Dermis microvascular lymphatic vessel endothelial cell (primary cell): ENCODE measurements at regions not wholly inside any gene's neighbourhood (a gene's known extent, or its start where the extent isn't known, plus 50 kb on each side); places are given as distances from the start of the nearest gene placed in this dataset.

Experiments used
- DNase-seq, 2 donors: peaks; one replicate each; pipeline versions ENCODE4 v3.0.0 to v3.0.0-alpha.2; 2010; ENCODE audit warnings: low read depth in 2 of 2

DNA sequence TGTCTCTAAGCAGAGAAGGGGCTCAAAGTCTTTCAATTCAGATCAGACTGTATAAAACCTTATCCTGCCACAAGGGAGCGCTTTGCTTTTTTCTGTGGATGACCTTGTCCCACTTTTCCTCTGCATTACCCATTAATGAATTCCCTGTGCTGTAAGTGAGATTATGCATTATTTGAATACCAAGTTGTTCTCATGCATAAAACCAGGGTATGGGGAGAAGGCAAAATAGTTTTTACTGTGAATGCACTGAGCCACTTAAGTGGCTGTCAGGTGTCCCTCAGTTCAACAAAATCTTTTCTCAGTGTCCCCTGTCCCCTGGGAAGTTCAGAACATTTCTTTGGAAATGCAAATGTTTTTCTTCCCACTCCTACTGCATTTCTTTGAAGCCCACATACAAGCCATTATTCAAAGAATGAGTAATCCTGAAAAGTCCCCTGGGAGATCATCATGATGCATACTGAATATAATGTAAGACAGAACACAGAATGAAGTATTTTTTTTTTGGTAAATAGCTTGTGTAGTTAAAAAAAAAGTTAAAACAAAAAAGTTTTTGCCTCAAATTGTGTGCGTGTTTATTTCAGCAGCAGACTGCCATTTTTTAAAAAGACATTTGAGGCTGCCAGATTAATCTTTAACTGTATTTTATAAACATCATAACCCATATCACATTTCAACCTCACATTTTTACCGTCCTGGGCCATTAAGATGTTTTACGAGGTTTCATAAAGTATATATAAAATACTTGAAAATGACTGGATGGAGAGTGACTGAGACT is 506.7 kb upstream of the PCDH9 start:
- no peak for DNase-seq

DNA sequence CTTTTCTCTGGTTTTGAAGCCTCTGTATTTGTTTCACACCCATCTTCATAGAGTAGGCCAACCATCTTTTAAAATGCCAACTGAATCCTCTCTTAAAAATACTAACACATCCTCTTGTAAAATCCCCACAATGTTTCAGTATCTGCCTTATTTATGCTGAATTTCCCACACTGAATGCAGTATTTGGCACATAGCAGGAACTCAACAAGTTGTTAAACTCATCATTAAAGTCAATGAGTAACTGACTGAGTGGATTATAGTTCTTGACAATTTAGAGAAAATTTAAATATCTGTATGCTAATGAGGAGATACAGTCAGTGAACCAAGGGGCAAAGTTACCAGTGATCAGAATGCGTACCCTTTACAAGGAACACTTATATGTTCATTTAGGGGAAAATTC is 505.5 kb upstream of the PCDH9 start:
- DNase-seq, result no peak

DNA sequence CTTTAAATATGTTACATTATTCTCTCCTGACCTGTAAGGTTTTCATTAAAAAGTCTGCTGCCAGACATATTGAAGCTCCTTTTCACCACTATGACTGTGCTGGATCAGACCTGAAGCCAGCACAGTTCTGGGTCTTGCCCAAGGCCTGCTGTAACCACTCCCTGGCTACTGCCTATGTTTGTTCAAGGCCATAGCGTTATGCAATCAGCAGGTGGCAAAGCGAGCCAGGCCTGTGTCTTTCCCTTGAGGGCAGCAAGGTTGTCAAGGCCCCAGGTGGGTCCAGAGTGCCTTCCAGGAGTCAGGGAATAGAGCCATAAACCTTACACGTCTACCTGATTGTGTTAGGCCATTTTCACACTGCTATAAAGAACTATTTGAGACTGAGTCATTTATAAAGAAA is 496.8 kb upstream of the PCDH9 start:
- no peak for DNase-seq

DNA sequence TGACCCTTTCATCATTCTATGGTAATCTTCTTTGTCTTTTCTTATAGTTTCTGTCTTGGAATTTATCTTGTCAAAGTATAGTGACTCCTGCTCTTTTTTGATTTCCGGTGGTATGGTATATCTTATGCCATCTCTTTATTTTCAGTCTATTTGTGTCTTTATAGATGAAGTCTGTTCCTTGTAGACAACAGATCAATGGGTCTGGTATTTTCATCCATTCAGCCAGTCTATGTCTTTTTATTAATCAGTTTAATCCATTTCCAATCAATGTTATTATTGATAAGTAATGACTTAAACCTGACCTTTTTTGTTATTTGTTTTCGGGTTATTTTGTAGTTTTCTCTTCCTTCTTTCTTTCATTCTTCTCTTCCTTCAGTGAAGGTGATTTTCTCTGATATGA is 495.9 kb upstream of the PCDH9 start:
- DNase-seq, result no peak

DNA sequence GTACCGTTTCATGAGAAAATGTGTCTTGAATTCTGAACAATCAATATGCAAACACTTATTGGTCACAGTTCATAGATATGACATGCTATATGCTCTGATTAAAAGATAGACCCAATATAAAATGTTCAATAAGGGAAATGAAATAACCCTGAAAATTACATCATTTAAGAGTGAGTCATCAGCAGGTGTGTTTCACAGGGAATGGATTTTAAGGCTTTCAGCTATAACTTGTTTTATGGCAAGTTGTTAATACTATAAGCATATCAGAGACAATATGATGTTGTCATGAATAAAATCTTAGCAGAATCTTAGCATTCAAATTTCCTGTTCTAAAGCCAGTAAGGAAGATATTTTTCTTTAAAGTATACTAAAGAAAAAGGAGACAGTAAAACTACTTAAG is 483.4 kb upstream of the PCDH9 start:
- no peak for DNase-seq

DNA sequence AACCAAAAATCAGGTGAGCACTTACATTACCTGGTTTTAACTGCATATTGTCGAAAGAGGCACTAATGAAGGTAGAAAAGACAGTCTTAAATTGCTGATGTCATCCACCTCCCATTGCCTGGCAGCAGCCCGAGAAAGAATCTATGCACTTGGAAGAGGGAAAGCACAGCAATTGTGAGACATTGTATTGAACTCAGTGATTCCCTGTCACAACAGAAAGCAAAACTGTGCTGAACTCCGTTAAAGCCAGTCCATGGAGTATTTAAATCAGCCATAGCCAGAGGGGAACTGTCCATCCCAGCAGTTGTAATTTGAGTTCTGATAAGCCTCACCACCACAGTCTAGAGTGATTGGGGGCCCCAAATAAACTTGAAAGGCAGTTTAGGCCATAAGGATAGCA is 466.6 kb upstream of the PCDH9 start:
- no peak for DNase-seq

DNA sequence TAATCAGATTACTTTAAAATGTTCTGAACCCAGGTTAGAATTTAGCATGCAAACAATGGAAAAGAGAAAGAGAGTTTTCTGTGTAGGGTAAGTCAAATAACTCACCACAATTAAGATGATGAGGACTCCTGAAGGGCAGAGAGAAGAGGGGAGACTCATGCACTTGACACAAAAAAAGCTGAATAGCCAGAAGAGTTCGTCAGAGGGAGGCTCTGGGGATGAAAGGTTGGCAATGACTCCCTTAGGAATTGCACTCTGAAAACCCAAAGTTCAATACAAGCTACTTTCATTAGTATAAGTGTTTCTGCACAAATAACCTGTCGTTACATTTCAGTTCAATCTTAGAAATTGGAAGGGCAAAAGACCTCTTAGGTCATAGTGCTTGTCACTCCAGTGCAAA is 434.4 kb upstream of the PCDH9 start:
- DNase-seq, result no peak

DNA sequence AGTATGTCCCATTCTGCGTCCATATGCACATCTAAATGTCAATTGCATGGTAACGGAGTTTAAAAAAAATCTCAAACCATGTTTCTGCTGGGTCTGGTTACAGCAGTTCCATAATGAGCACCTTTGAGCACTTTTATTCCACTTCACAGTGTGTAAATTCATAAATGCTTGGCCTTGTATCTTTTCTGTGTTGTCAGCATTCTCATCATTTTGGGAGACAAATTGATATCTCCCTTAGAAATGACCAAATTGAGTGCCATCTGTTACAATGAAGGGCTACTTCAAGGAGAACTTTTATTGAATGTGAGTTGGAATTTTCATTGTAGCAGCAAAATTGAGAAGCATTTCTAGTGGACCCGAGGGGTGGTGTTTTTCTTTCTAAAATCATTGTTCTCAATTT is 432.9 kb upstream of the PCDH9 start:
- DNase-seq, result no peak

DNA sequence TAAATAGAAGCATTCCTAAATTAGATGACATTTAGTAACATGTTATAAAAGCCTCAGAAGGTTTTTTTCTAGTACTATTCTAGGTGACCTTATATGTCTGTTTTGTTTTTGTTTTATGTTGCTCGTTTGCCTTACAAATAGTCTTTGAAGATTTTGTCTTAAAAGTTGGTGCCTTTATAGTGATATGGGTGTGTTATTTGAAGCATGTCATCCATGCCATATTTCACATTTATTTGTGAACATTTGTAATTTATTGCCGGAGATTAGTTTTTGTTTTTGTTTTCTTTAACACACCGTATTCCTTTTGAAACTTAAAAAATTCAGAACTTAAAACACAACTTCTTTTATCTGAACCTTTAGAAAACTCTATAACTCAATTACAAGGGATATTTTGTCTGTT is 422.8 kb upstream of the PCDH9 start:
- DNase-seq, result no peak

DNA sequence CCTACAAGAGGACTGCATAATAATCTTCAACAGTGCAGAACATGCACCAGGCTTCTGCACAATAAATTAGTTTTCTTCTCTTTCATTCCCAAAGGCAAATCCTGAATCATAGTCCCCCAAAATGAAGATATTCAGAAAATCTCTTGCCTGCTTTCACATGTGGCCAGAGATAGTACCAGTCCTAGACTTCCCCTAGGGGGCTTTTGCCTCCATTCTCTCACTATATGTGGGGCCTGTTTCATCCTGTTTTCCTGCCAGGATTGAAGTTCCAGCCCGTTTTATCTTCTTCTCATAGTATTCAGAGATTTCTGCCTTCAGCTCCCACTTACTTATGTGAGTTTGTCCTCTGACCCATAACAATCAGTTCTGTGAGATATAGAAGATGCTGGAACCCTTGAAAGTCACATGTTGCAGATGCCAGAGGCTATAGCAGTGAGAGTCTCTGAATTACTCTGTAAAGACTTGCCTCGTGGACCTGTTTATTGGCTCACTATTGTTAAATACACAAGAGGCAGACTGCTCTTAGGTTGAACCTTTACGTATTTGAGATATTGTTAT is 421.9 kb upstream of the PCDH9 start:
- no peak for DNase-seq

DNA sequence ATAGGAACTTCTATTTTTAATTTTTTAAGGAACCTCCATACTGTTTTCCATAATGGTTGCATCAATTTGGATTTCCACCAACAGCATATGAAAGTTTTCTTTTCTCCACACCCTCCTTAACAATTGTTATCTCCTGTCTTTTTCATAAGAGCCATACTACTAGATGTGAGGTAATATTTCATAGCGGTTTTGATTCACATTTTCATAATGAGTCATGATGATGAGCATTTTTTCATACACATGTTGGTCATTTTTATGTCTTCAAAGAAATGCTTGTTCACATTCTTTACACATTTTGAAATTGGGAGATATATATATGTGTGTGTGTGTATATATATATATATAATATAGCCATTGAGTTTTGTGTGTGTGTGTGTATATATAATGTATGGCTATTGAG is 420.3 kb upstream of the PCDH9 start:
- DNase-seq, result no peak

DNA sequence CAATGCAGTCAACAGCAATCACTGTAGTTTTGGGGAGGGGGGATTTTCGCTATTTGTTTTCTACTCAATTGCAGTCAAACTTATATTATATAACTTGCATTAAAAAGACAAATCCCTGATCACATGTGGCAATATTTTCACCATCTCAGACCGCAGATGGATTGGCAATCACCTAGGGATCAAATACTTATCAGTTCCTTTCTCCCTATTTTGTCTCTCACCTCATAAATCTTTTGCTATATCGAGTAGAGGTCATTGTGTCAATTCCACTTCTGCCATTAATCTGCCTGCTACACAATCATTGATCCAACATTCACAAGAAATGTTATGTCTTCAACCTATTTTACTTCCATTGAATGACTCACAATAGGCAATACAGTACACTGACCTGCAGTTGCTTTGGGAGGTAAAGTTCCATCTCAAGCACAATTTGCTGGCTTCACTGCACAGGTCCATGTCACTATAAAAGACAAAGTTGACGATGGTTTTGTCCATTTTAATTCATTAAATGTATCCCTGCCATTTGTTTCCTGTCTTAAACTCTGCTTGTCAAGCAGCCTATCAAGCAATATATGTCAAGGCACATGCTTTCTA is 415.8 kb upstream of the PCDH9 start:
- no peak for DNase-seq

DNA sequence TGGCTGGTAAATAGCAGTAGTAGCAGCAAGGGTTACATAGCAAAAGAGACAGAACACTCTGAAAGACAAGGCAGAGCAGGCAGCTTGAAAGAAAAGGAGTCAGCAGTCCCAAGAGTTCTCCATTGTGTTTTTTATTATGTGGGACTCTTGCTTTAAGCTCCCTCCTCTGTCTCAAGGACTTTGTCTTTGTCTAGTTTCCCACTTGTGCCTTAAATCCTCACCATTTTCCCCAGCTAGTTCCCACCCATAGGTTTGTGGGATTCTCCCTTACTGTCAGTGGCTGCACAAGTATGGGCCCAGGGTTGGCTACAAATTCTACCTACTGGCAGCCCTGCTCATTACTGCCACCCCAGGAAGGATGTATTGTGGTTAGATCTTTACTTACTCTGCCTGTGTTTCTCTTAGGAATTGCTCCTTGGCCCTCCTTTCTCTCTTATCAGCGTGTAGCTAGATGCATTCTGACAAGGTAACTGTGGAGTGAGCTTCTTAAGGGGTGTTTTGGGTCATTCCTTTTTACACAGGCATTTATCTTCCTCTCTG is 413.4 kb upstream of the PCDH9 start:
- no peak for DNase-seq

DNA sequence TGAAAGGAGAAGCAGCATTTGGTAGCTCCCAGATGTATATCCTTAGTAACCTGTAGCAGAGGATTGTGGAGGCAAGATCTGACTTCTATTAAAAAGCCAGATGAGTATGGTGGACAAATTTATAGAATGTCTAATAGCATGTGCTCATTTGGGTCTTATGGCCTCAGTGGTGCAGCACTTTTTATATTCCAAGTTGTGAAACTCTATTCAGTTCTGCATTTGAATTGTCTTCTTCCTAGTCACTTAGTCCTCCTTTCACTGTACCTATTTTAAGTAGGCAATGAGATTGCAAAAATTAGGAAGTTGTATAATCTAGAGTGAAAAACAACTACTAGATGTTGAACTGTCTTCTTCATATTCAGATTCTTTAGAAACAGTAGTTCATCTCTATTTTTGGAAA is 412.5 kb upstream of the PCDH9 start:
- DNase-seq, result no peak

DNA sequence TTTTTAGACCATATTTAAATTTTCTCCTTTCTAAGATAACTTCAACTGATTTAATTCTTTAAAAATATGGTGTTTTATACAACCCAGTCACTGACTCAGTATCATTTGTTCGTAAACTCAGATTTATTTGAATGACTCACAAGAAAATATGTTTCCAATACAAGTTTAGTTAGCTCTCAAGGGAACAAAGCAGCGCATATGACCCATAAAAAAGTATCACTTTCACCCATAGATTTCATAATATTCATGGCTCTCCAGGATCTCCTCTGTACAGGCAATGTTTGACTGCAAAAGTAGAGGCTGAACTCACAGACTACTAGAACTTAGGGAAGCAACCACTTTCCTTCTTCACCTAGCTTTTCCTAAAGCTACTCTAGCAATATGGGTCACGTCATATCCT is 405.6 kb upstream of the PCDH9 start:
- DNase-seq, result no peak

DNA sequence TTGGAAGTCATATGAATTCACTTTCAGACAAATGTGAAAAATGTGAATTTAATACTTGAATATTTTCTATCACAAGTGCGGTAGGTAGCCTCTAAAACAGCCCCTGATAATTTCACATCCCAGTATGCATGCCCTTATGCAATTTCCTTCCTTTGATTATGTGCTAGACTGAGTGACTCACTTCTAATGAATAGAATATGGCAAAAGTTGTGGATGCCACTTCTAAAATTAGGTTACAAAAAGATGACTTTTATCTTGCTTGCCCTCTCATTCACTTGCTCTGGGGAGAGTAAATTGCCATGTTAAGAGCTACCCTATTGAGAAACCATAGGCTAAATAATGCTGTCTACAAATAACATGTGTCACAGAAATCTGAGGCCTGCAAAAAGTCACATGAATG is 402.5 kb upstream of the PCDH9 start:
- peak in 1 of 2 donors; percentile 12 for DNase-seq

DNA sequence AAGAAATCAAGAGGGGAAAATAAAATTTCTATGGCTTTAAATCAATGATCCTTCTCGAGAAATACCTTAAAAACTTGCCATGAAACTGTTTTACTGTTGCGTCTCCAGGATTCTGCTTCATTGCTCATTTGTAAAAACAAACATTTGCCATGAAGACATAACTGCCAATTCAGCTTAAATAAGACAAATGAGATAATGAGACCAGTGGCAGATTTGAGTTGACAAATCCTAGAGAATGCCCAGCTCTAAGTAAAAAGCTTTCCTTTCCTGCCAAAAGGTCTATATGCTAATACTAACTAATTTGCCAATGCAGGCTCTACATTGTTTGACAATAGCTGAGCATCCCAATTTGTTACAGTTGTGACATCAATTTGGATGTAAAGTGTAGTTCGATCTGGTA is 400.5 kb upstream of the PCDH9 start:
- no peak for DNase-seq

DNA sequence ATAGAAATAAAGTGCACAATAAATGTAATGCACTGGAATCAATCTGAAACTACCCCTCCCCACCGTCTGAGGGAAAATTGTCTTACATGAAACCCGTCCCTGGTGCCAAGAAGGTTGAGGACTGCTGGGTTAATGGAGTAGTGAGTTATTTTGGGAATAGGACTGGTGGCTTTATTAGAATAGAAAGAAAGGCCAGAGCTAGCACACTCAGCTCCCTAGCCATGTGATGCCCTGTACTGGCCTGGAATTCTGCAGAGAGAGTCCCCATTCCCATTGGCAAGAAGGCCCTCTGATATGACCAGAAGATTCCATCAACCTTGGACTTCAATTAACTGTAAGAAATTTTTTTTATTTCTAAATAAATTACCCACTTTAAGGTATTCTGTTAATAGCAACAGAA is 393.5 kb upstream of the PCDH9 start:
- DNase-seq, result no peak

DNA sequence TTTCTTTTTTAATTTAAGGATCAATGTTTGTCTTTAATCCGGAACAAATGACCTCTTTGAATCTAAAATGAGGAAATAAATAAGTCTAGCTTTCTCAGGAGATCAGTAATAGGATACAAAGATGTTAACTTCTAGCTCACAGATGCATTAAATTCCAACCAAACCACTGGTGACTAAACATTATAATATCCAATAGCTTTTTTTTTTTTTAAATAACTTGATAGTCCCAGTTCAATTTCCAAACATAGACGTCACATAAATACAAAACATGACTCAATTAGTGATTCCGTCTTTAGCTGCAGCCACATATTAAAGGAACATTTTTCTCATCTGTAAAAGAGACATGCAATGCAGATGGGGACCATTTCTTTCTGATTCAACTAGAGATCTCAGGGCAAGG is 390.5 kb upstream of the PCDH9 start:
- DNase-seq, result no peak

DNA sequence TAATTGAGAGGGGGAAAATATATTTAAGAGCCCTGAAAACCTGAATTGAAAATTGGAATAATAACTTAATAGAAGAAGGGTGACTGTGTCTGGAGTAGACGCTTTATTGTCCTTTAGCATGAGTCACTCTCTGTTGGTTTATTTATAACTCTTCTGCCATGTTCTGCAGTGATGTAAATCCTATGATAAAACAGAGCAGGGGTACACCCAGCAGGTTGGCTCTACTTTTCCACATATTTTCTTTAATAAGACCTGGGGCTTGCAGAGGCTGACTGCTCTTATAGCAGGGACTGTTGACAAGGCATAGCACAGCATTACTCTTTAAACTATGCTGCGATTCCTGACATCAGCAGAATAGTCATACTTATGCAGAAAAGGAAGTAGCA is 389.9 kb upstream of the PCDH9 start:
- no peak for DNase-seq

DNA sequence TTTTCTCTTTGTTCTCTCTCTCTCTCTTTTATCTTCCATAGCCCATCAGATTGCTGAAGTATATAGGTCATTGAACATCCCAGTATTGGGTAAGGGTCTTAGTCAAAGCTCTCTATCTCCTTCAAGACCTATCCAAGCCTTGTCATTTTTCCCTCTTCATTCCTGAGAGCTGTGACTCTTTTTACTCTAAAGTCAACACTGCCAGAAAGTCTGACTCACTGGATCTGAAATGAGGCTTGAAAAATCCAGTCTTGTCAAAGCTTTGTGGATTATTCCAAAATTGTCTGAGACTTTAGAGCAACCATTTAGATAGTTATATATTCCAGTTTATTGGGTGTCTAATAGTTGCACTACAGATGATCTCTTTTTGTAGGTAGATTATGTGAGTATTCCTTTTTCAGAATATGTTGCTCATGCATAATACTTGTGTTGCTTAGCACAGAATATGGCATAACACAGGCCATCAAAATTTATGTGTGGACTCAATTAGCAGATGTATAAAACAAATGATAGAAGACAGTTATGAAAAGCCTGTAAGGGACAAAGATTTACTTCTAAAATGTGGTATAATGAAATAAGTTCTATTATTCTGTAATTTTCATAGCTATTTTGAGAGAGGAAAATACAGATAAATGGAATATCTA is 389.3 kb upstream of the PCDH9 start:
- no peak for DNase-seq

DNA sequence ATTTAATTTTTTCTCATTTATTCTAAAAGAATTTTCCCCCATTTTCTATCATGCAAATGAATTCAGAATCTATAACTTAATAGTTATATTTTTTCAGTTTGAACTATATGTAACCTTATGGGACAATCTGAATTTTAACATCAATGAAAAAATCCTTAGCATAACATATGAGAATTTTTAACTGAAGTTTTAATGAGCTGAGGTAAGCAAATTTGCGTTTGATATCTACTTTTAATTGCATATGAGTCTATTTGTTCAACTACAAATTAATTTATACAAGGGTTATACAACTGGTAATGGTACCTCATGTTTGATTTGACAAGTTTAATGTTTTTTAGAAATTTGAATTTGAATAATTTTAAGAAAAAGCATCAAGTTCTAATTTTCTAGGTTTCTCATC is 384.4 kb upstream of the PCDH9 start:
- no peak for DNase-seq

DNA sequence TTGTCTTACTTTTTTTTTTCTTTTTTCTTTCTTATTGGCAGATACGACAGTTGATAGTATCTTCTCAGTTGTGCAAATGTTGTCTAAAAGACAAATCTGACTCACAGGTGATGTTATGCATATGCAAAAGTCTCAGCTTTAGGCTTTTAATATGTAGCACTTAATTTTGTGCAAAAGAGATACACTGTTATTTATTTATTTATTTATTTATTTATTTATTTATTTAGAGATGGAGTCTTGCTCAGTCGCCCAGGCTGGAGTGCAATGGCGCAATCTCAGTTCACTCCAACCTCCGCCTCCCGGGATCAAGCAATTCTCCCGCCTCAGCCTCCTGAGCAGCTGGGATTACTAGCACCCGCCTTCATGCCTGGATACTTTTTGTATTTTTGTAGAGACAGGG is 383.9 kb upstream of the PCDH9 start:
- DNase-seq, result no peak
